Brain microvascular endothelial cell (primary cell): ENCODE measurements at regions not wholly inside any gene's neighbourhood (a gene's known extent, or its start where the extent isn't known, plus 50 kb on each side); places are given as distances from the start of the nearest gene placed in this dataset.
A peak's percentile ranks its signal among the peaks of the same experiment; 100 is the strongest.

Source experiments
- DNase-seq: peaks from one replicate; pipeline ENCODE4 v3.0.0-alpha.2; 2020
- H3K27ac ChIP-seq: fragments of 250-450 bp; sonication (Bioruptor Pico); 2 replicates; pipeline ENCODE4 v1.5.1; 2020; ENCODE audit warnings: mild to moderate bottlenecking, moderate library complexity
- H3K27me3 ChIP-seq: fragments of 250-450 bp; sonication (Bioruptor Pico); replicated peaks from 2 replicates; pipeline ENCODE4 v1.5.1; 2020; ENCODE audit warnings: mild to moderate bottlenecking
- H3K36me3 ChIP-seq: fragments of 250-450 bp; sonication (Bioruptor Pico); replicated peaks from 2 replicates; pipeline ENCODE4 v1.5.1; 2020; ENCODE audit warnings: mild to moderate bottlenecking
- H3K4me3 ChIP-seq: 2 replicates; pipeline ENCODE4 v1.5.1; 2011; ENCODE audit warnings: low read depth, mild to moderate bottlenecking, control low read depth, low read length, moderate library complexity
- CTCF ChIP-seq: IDR thresholded peaks from 2 replicates; pipeline ENCODE4 v1.5.1; 2011; ENCODE audit warnings: low read depth, mild to moderate bottlenecking, moderate library complexity, low read length, control low read depth, inconsistent platforms; ENCODE audit errors: missing control alignments
- in situ Hi-C: cut with HindIII; loops from 2 replicates; pipeline ENCODE4 v1.10.0; 2017; ENCODE audit warnings: low sequenced_read_pairs, low pct_ligation_motif_present

DNA sequence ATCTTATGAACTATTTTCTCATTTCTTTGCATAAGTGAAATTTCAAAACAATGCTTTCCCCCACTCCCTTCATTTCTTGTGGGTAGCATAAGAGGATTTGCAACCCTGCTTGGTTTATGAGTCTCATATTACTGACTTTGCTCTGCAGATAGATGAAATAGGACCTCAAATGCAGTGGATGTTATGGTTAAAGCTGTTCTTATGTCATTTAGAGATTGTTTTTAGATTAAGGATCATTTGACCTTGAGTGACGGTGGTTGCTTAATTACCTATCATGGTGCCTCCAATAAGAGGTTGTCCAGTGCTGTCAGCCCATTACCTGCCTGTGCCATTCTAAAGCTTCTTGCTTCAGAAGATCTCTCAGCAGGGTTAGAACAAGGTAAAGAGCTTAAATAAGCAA, 351.4 kb upstream of the ATP2B1 start:
- Histone ChIP-seq H3K27ac (no peak overlapping the region), H3K36me3 (no peaks in the 10 kb centered on the region), H3K4me3 (no peak overlapping the region), H3K27me3 (no peaks in the 10 kb centered on the region)
- no peak for DNase-seq
- in situ Hi-C loops: no loop called here
- TF ChIP-seq CTCF: no peak

- H3K4me3 ChIP-seq: no peak overlapping the region
- TF ChIP-seq CTCF: no peak
Measured at GRCh38 chr12:90058704-90059103, 350.1 kb upstream of the ATP2B1 start.

DNA sequence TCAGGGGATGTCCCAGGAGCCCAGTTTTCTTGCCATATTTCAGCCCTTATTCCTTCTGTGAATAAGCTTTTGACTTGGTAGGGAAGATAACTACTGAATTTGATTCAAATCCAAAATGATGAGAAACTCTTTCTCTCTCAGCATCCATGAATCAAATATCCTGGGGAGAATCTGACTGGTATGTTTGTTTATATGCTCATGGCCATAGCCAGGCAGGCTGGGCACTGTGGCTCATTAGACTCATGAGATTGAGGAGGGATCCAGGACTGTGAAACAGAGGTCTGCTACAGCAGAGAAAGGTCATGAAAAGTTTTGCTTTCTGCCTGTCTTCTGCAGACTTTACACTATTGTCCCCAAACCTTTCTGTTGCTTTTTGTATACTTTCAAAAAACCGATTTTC, 346.4 kb upstream of the ATP2B1 start:
- Histone ChIP-seq H3K27ac (no peak overlapping the region), H3K4me3 (no peak overlapping the region), H3K27me3 (no peaks in the 10 kb centered on the region), H3K36me3 (no peaks in the 10 kb centered on the region)
- DNase-seq: no peak
- in situ Hi-C loops: no loop called here
- no peak for TF ChIP-seq CTCF

More at GRCh38 chr12:90058704-90059103, 350.1 kb upstream of the ATP2B1 start:
- DNase-seq: peak; percentile 65
- Histone ChIP-seq H3K36me3 (no peaks in the 10 kb centered on the region), H3K27ac (no peak overlapping the region), H3K27me3 (no peaks in the 10 kb centered on the region)
- in situ Hi-C loops: no loop called here

DNA sequence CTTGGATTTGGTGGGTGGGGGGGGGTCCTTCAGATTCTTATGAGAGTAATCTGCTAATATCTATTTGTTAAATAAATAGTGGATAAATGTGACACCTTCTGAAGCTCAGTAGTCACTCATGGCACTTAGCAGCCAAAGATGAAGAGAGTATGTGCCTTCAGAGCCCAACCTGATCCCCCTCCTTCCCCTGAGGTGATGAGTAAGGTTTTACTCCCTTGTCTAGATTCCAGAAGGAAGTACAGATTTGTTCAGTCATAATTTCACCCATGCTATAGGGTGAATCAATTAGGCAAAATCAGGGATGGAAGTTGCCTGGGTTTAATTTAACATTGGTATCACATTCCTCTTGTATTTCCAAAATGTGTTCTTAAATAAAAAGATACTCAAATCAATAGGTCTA, 340.3 kb upstream of the ATP2B1 start:
- Histone ChIP-seq H3K36me3 (no peaks in the 10 kb centered on the region), H3K27me3 (no peaks in the 10 kb centered on the region), H3K4me3 (no peak overlapping the region), H3K27ac (no peak overlapping the region)
- DNase-seq: no peak
- TF ChIP-seq CTCF: no peak
- in situ Hi-C loops: no loop called here

DNA sequence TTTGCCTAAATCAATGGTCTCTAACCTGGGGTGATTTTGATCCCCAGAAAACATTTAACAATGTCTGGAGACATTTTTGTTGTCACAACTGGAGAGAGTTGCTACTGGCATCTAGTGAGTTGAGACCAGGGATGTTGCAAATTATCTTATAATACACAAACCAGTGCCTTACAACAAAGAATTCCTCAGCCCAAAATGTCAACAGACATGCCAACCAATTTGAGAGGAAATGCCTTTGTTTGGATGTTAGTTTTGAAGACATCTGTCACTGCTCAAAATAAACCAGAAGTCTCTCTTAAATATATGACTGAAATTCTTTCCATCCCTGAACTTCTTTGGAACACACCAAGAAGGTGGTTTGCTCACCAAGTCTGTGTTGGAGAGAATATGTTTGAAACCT, 336.9 kb upstream of the ATP2B1 start:
- DNase-seq: no peak
- Histone ChIP-seq H3K27me3 (no peaks in the 10 kb centered on the region), H3K36me3 (no peaks in the 10 kb centered on the region), H3K27ac (no peak overlapping the region), H3K4me3 (no peak overlapping the region)
- in situ Hi-C loops: no loop called here
- no peak for TF ChIP-seq CTCF

DNA sequence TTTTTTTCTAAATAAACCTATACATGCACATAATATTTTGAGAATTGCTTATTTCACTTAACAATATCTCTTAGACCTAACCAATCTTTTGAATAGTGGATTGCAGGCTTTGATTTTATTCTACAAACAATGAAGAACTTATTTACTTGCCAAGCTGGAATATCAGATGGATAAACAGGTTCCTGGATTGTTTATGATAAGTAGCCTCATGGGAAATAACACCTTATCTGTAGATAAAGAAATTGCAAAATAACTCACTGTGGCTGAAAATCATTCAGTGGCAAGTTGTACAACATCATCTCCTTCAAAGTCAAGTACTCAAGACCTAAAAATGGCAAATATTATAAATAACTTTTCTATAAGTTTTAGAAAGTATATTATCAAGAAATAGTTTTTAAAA, 335.4 kb upstream of the ATP2B1 start:
- H3K4me3 ChIP-seq: no peak overlapping the region
- no peak for TF ChIP-seq CTCF
- H3K36me3 ChIP-seq: no peaks in the 10 kb centered on the region
- no peak overlapping the region for H3K27ac ChIP-seq
- in situ Hi-C loops: no loop called here
- H3K27me3 ChIP-seq: no peaks in the 10 kb centered on the region
- no peak for DNase-seq
